HCT116 (cell line): ENCODE measurements at regions not wholly inside any gene's neighbourhood (a gene's known extent, or its start where the extent isn't known, plus 50 kb on each side); places are given as distances from the start of the nearest gene placed in this dataset.

Source experiments
- ATAC-seq: fragments of 200-7000 bp; cut with Tn5 transposase; 2 replicates; pipeline ENCODE4 v1.9.1; 2020; ENCODE audit warnings: mild to moderate bottlenecking, moderate library complexity
- BruUV-seq: library from RNA; stranded (reverse); fragments of 400-500 nt; replicated peaks from 2 replicates; lab custom pipeline; 2021; lab: Mats Ljungman, UMichigan
- CTCF ChIA-PET: fragments of 300-600 bp; sonication (Branson Sonifier 250); formaldehyde crosslinking; loops from one replicate; lab custom pipeline; 2021; ENCODE audit warnings: antibody characterized with exemption; lab: Charles Lee
- POLR2A ChIA-PET: fragments of 300-600, 350-600 bp; sonication (Branson Sonifier 250); formaldehyde crosslinking; loops from one replicate; lab custom pipeline; 2021; ENCODE audit warnings: antibody characterized with exemption; lab: Charles Lee
- RAD21 ChIA-PET, 2 experiments: fragments of 300-600 bp; sonication (Branson Sonifier 250); formaldehyde crosslinking; loops; one replicate each; lab custom pipeline; 2023; ENCODE audit warnings: low total read pairs in 2 of 2; ENCODE audit not compliant: uncharacterized antibody in 2 of 2, unreplicated experiment in 2 of 2, low non-redundant PET in 1 of 2; lab: Charles Lee
- DNase-seq: peaks from one replicate; pipeline ENCODE4 v3.0.0-alpha.2; 2010; ENCODE audit warnings: low read depth, low spot score
- H2AFZ ChIP-seq: fragments of 200-600 bp; shearing (Covaris generic), sonication (generic); 2 replicates; pipeline ENCODE4 v1.6.1; 2017; ENCODE audit warnings: low read depth, mixed run types, mixed read lengths, antibody characterized with exemption, low read length; ENCODE audit not compliant: poor library complexity, severe bottlenecking
- H3K27ac ChIP-seq: 2 replicates; pipeline ENCODE4 v1.5.1; 2012; ENCODE audit warnings: low read depth, low read length
- H3K27me3 ChIP-seq: fragments of 200-600 bp; sonication (generic); 2 replicates; pipeline ENCODE4 v1.6.1; 2016; ENCODE audit warnings: mixed run types, low read length, mixed read lengths; ENCODE audit not compliant: insufficient read depth
- H3K36me3 ChIP-seq, 2 experiments: fragments of 200-500 bp in 1 of 2; fragments of 200-600 bp in 1 of 2; sonication (Bioruptor generic) in 1 of 2; sonication (generic) in 1 of 2; 2 replicates each; pipeline versions ENCODE4 v1.5.1 to v1.6.1; 2014 to 2016; ENCODE audit warnings: low read length in 2 of 2, inconsistent platforms in 1 of 2, mixed read lengths in 1 of 2, mixed run types in 1 of 2; ENCODE audit not compliant: insufficient read depth in 2 of 2, control insufficient read depth in 1 of 2
- H3K4me1 ChIP-seq, 2 experiments: fragments of 200-600 bp in 1 of 2; sonication (generic) in 1 of 2; 2 replicates each; pipeline versions ENCODE4 v1.5.1 to v1.6.1; 2012 to 2017; ENCODE audit warnings: low read length in 2 of 2, inconsistent platforms in 1 of 2, mild to moderate bottlenecking in 1 of 2, mixed read lengths in 1 of 2, mixed run types in 1 of 2, moderate library complexity in 1 of 2; ENCODE audit not compliant: insufficient read depth in 2 of 2, control insufficient read depth in 1 of 2
- H3K4me2 ChIP-seq: fragments of 200-600 bp; sonication (generic); 2 replicates; pipeline ENCODE4 v1.6.1; 2017; ENCODE audit warnings: mixed run types, low read length, mixed read lengths
- H3K4me3 ChIP-seq, 2 experiments: fragments of 200-600 bp in 1 of 2; sonication (generic) in 1 of 2; replicated peaks in 1 of 2; 2 replicates each; pipeline ENCODE4 v1.5.1; 2011 to 2016; ENCODE audit warnings: low read length in 2 of 2, control low read depth in 1 of 2, low read depth in 1 of 2, mild to moderate bottlenecking in 1 of 2, mixed read lengths in 1 of 2, mixed run types in 1 of 2
- H3K79me2 ChIP-seq: fragments of 200-600 bp; sonication (generic); 2 replicates; pipeline ENCODE4 v1.6.1; 2017; ENCODE audit warnings: mild to moderate bottlenecking, mixed run types, low read length, moderate library complexity, mixed read lengths; ENCODE audit not compliant: insufficient read depth
- H3K9ac ChIP-seq: fragments of 200-600 bp; sonication (generic); 2 replicates; pipeline ENCODE4 v1.6.1; 2016; ENCODE audit warnings: low read length, mixed read lengths
- H3K9me2 ChIP-seq: fragments of 200-600 bp; sonication (generic), shearing (Covaris generic); 2 replicates; pipeline ENCODE4 v1.6.1; 2017; ENCODE audit warnings: mixed run types, mild to moderate bottlenecking, moderate library complexity; ENCODE audit not compliant: insufficient read depth
- H3K9me3 ChIP-seq, 2 experiments: fragments of 200-500 bp in 1 of 2; fragments of 200-600 bp in 1 of 2; sonication (Bioruptor generic) in 1 of 2; sonication (generic) in 1 of 2; 2 replicates each; pipeline ENCODE4 v1.6.1; 2014 to 2017; ENCODE audit warnings: low read length in 2 of 2, mixed read lengths in 2 of 2, inconsistent platforms in 1 of 2, low read depth in 1 of 2, mild to moderate bottlenecking in 1 of 2, mixed run types in 1 of 2, moderate library complexity in 1 of 2; ENCODE audit not compliant: control insufficient read depth in 1 of 2, insufficient read depth in 1 of 2
- H4K20me1 ChIP-seq: fragments of 200-600 bp; sonication (generic), shearing (Covaris generic); 2 replicates; pipeline ENCODE4 v1.6.1; 2017; ENCODE audit warnings: mixed run types, mild to moderate bottlenecking, moderate library complexity; ENCODE audit not compliant: insufficient read depth
- CTCF ChIP-seq, 3 experiments: fragments of 200-600 bp in 1 of 3; sonication (generic) in 1 of 3; IDR thresholded peaks in 2 of 3; conservative IDR thresholded peaks in 1 of 3; 2 replicates each; pipeline ENCODE4 v1.5.1; 2012 to 2017; ENCODE audit warnings: low read depth in 2 of 3, low read length in 2 of 3, antibody characterized with exemption in 1 of 3, borderline replicate concordance in 1 of 3, control low read depth in 1 of 3, mild to moderate bottlenecking in 1 of 3, mixed read lengths in 1 of 3, mixed run types in 1 of 3, moderate library complexity in 1 of 3; ENCODE audit not compliant: insufficient read depth in 1 of 3
- FOSL1 ChIP-seq: IDR thresholded peaks from 2 replicates; pipeline ENCODE4 v1.6.1; 2012; ENCODE audit warnings: low read depth
- REST ChIP-seq: IDR thresholded peaks from 2 replicates; pipeline ENCODE4 v1.6.1; 2012; ENCODE audit warnings: low read depth
- SRF ChIP-seq: IDR thresholded peaks from 2 replicates; pipeline ENCODE4 v1.6.1; 2012; ENCODE audit warnings: low read depth
- TCF7L2 ChIP-seq: IDR thresholded peaks from 2 replicates; pipeline ENCODE4 v1.7.0; 2011; ENCODE audit warnings: borderline replicate concordance, inconsistent platforms; ENCODE audit not compliant: insufficient read depth, insufficient read length; ENCODE audit errors: extremely low read depth
- YY1 ChIP-seq: IDR thresholded peaks from 2 replicates; pipeline ENCODE4 v1.6.1; 2011; ENCODE audit warnings: low read length, low read depth, moderate library complexity, mild to moderate bottlenecking; ENCODE audit not compliant: insufficient replicate concordance; ENCODE audit errors: extremely low read depth
- ZNF274 ChIP-seq: fragments of 200-500 bp; sonication (Bioruptor generic); IDR thresholded peaks from 2 replicates; pipeline ENCODE4 v1.6.1; 2014; ENCODE audit warnings: mild to moderate bottlenecking, low read depth, low read length, inconsistent platforms
- intact Hi-C: fragments of 100-400 bp; cut with micrococcal nuclease; formaldehyde crosslinking; loops from 2 replicates; pipeline ENCODE4 v1.10.0; 2022

DNA sequence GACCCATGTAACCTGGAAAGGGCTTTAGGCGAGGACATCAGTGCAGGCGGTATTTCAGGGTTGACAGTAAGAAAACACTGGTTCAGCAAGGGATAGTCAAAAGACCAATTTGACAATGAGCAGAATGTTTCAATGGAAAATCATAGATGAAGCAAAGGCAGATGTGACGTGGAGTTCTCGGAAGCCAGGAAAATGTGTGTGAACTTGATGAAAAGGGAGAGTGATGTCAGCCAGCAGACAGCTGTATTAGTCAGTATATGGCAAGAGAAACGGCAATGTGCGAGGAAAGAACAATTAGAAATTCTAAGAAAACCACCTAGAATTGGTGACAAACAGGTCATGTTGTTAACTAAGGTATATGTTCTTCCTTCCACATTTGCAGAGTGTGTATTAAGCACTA, 503.9 kb upstream of the DAB2 start:
- no TSS peak for BruUV-seq
- ATAC-seq: no peak
- Histone ChIP-seq H3K4me2 (no peak overlapping the region), H3K9me2 (no peaks in the 10 kb centered on the region), H3K4me1 (no peaks in the 10 kb centered on the region), H4K20me1 (no peaks in the 10 kb centered on the region), H3K79me2 (no peaks in the 10 kb centered on the region), H3K9ac (no peak overlapping the region), H3K9me3 (no peaks in the 10 kb centered on the region; a peak in 1 of 4 replicates), H2AFZ (no peak overlapping the region), H3K4me3 (no peak overlapping the region), H3K36me3 (no peaks in the 10 kb centered on the region), H3K27me3 (no peaks in the 10 kb centered on the region), H3K27ac (no peak overlapping the region)
- ChIA-PET POLR2A (no interaction called here), RAD21 (no interaction called here), CTCF (no interaction called here)
- no peak for DNase-seq
- intact Hi-C loops: no loop called here
- TF ChIP-seq FOSL1: no peak
- TF ChIP-seq SRF: no peak
- no peak for TF ChIP-seq ZNF274
- no peak for TF ChIP-seq CTCF (IDR thresholded peaks at IDR 0.05 in 2 of 3, conservative IDR thresholded peaks at IDR 0.05 in 1 of 3; ENCODE audit: borderline replicate concordance in 1 of 3, insufficient read depth in 1 of 3, low read depth in 2 of 3, low read length in 2 of 3)
- no peak for TF ChIP-seq REST
- TF ChIP-seq YY1: no peak
- TF ChIP-seq TCF7L2: no peak
